ENCODE measurements at regions not wholly inside any gene's neighbourhood (a gene's known extent, or its start where the extent isn't known, plus 50 kb on each side); places are given as distances from the start of the nearest gene placed in this dataset.

DNA sequence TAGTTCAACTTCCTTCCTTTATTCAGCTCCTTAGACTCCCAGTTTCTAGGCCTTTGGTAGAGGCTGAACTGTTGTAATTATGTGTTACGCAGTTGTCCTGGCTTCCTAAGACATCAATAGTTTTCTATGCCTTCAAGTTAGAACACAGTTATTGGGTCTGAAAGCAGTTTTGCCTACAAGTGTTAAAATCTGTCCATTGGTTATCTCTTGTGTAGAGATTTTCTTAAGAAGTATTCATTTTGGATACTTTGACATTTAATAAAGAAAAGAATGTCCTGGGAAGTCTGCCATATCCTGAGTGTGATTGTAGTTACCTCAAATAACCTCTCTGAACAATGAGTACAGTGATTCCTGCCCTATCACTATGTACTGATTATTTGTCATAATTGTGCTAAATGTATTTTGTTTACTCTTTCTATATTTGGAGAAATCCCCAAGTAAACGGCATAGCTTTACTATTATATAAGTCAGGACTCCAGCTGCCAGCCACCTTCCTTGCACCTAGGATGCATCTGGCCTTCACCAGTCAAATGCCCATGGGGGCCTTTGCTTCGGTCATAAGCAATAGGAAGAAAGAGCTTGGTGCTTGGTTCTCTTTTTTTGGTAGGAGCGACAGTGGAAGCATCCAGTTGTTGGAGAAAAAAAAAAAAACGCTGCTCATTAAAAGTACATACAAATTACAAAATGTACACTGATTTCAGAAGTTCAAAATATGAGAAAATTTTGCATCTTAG, 449.5 kb upstream of the PKDCC start:
- no peak for DNase-seq (ENCODE audit: low read depth)

DNA sequence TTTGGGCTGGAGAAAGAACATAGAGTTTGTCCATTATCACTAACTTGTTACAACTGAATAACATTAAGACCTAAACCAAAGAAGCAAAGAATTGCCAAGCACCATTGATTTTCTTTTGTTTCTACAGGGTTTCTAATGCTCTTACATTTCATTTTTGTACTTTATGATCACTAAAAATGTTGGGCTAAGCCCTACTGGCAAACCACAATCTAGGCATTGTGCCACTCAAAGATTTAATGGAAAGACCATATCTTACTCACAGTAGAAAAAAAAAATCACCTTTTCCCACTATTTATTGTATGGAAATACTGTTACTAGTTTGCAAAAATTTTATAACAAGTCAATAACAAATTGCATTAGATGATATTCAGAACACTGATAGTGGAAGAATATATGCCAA, 447.4 kb upstream of the PKDCC start:
- no peak for DNase-seq (ENCODE audit: low read depth)

DNA sequence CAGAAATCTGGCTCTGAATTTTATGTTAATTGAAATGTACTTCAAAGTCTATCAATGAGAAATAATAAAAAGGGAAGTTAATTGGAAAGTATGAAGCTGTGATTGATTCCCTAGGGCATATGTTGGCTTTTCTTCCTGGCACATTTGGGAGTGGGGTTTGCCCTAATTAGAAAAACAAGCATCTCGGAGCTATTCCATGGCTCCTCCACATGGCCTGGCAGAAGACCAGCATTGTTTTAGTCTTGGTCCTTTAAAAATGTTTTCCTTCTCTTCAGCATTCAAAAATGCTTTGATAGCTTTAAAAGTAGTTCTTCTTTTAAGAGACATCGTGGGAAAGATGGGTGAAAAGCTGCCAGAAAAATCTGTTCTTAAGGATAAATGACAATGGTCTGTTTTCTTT, 445.5 kb upstream of the PKDCC start:
- DNase-seq (ENCODE audit: low read depth): no peak

DNA sequence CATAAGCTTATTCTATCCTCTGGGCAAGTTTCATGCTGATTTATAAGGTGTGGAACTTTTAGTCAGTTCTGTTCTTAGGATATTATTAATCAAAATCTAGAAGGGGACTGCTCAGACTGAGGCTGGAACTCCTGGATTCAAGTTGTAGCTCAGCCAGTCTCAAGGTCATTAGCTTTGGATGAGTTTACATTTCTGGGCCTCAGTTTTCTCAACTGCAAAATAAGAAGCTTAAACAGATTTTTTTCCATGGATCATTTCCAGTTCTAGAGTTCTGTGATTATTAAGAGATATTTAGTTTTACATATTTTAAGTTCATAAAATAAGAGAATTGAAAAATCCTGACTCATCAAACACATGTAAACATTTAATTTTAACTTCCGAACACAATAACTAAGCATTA, 442.5 kb upstream of the PKDCC start:
- DNase-seq (ENCODE audit: low read depth): no peak

DNA sequence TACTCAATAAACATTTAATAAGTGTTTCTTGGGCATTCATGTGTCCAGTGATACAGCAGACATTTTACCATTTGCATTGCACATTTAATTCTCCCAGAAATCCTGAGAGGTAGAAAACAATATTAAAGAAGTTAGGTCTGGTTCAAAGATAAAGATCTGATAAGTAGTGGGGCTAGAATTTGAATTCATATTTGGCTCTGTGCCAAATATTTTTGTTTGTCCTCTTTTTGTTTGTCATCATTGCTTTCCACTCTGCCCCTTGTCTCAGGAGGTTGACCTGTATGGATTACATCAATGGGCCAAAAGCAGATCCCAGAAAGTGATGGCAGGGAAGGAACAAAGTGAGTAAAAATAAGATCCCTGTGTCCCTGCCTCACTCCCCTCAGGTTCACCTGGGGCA, 441.9 kb upstream of the PKDCC start:
- no peak for DNase-seq (ENCODE audit: low read depth)

DNA sequence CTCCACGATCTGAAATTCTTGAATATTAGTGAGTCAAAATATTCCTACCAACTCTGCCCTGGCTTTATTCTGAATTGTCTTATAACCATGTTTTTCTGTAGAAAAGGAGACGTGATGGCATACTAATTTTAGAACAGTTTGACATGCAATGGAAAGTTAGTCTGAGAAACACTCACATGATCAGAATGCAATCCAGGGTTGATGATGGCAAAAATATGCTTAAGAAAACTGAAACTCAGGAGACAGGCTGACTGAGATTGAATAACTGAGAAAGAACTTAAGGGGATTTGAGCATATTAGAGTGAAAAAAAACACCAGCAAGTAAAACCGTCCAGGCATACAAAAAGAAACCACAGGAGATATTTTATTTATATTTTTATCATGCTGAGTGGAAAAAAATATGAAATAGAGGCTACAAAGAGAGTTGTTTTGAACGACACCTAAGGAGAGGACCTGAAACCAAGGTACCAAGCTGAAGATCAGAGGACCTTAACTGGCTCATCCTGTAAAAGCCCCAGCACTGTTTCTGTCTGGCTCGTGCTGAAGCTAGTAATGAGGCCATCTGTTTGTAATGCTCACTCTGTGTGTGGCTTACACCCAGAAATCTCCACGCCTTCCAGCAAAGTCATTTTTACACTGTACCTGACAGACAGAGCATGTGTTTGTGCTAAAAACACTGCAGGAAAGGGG, 437.2 kb upstream of the PKDCC start:
- no peak for DNase-seq (ENCODE audit: low read depth)

DNA sequence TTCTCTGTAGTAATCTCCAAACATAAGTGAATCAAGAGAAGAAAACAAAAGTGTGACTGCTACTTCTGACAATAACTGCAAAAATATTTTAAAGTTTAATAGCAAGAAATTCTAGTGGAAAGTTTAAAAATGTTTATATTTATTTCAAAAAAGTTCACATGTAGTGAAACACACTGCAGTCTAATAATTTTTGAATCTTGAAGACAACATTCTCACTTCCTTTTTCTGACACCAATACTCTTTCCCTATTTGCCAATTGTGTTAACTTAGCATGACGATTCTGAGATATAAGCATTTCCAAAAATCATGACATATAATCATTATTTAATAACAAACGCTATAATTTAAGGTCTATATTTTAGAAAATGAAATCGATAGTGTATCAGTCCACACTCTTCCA, 429.1 kb upstream of the PKDCC start:
- DNase-seq (ENCODE audit: low read depth): no peak

DNA sequence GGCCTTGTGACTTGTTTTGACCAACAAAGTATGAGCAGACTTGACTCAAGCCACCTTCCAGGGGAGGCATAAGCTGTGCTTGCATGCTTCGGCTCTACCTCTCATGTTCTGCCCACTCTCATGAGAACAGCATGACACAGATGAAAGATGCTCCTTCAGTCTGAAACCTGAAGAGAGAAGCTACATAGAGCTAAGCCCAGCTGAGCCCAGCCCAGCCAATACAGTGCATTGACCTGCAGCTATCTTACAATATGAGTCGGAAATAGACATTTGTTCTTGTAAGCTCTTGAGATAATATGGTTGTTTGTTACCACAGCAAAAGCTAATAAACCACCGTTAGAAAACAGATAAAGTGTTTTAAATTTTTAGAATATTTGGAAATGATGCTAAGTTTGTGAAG, 426.7 kb upstream of the PKDCC start:
- no peak for DNase-seq (ENCODE audit: low read depth)

DNA sequence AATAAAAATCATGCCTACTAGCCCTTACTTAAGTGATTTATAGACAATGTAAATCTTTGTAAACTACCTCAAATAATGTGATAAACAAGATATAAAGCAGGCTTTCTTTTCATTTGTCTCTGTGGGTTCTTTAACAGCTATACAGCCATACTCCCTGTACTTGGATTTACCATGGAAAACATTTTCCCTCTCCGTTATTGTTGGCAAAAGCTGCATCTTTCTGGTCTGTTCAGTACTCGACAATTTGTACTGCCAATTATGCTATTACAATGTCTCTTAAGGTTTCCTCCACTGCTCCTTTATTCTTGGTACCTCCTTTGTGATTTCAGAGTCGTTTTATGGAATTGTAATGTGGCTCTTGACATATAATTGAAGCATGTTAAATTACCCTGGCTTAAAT, 426.3 kb upstream of the PKDCC start:
- DNase-seq (ENCODE audit: low read depth): no peak

DNA sequence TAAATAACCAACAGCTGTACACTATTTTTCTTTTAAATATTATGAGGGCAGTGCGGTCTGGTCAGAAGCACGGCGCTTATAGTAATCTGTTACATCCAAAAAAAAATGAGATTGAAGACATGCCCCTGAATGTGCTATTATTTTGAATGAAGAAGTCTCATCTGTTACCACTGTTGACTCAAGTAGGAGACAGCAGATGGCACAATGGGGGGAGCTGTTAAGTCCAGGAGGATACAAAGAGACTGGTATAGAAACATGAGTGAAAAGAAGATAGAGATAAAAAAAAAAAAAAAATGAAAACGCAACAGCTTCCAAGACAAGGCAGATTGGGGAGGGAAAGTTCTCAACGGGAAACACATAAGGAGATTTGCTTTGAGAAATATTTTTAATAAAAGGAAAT, 425.5 kb upstream of the PKDCC start:
- no peak for DNase-seq (ENCODE audit: low read depth)

DNA sequence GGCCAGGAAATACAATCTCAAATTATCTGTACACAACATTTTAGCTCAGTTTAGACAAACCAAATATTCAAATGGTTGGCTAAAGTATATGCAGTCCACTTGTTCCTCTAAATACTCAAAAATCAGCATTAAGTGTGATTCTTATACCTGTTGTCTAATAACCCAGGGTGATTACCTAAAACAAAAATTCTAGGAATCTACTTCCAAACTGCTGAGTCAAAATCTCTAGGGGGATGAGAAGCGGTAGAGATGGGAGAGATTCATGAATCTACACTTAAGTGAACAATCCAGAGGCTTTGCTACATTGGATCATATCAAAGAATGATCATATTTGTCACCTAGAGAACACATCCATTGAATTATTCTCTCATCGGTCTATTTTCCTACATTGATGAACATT, 420.9 kb upstream of the PKDCC start:
- no peak for DNase-seq (ENCODE audit: low read depth)

DNA sequence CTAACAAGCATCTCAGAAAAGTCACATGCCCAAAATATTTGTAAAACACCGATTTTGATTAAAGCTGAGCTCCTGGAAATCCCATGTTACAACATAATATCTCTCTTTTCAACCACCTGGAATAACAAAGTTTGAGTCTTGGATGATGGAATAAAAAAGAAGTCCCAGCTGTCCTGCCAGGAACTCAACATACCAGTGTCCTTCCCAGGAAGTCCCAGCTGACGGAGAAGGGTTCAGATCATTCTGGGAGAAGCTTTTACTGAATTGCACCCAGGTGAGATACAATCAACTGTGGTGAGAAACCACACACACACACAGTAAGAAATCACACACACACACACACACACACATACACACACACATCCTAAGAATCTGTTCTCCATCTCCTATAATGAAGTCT, 413.1 kb upstream of the PKDCC start:
- no peak for DNase-seq (ENCODE audit: low read depth)

DNA sequence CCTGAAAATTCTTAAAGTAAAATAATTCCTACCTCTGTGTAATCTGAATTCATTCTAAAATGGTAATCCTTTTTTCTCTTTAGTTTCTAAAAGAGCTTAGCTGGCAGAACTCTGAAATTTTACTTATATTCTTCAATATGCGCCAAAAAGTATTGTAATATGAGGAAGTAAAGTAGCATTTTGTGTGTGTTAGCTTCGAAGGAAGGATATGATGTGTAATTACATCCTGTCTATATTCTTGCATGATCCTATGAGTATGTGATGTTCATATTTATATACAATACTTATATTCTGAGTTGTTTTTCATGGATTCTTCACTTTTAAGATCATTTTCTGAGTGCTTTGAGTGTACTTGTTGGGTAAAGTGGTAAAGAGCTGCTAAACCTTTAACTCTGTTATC, 402.9 kb upstream of the PKDCC start:
- DNase-seq (ENCODE audit: low read depth): no peak

DNA sequence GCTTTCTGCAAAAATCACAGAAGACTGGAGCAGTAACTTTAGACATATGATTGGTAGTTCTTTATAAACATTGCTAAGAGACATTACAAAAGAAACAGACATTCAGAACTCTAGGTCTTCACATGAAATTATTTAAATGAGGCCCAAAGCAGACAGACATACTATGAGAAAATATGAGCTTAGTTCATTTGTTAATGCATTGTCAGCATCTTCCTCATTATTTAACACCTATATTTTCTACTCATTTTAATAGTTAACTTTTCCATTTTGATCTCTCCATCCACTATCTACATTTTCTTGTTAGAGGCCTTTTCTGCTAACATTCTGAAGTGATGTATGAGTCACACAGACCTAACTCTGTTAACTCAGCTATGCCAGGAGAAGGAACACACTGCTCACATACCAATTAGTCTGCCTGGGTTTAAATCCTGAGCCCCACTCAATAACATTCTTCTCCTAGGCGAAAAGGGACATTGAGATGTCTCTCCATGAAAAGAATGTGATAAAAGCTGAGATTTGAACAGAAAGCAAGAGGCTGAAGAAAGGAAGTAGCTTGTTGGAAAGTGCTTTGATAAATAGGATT, 400.3 kb upstream of the PKDCC start:
- no peak for DNase-seq (ENCODE audit: low read depth)

DNA sequence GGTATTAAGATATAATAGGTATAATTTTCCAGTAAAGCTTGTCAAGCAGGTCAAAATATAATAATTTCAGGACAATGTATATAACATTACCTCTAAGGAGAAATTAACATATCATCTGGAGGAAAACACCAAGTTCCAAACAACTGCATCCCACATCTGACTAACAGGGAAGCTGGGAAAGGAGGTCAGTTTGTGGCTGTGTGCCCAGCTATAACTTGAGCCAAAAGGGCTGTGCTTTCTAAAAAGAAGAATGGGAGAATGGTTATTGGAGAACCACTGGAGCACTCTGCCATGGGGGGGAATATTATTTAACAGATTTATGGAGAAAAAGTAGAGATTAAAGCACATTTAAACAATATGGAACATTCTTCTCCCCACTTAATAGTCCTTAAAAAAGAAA, 390.6 kb upstream of the PKDCC start:
- no peak for DNase-seq (ENCODE audit: low read depth)

DNA sequence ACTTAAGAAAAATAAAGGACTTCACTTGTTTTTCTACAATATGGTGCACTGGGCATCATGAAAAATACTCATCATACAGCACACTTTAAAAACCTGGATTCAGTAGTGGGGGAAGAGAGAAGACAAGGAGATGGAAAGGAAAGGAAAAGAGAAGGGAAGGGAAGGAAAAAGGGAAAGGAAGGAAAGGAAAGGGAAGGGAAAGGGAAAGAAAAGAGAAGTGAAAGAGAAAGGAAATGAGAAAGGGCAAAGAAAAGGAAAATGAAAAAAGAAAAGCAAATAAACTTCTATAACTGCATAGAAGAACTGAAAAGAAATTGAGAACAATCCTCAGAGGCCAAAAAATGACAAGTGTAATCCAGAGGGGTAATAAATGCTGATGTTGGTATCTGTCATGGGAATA, 388.1 kb upstream of the PKDCC start:
- DNase-seq (ENCODE audit: low read depth): no peak

DNA sequence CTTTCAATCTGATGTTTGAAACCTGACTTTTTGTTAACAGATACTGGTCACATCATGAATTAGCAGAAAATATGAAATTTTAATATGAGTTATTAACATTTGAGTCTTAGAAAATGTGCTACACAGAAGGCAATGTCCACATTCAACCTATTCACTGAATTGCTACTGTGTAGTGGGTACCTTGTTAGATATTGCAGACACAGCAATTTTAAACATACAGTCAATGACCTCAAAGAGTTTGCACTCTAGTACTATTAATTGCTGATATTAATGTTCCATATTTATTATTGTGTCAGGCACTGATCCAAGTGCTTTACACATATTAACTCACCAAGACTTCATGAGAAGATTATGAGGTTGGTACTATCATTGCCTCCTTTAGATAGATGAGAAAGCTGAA, 385.4 kb upstream of the PKDCC start:
- DNase-seq (ENCODE audit: low read depth): no peak

DNA sequence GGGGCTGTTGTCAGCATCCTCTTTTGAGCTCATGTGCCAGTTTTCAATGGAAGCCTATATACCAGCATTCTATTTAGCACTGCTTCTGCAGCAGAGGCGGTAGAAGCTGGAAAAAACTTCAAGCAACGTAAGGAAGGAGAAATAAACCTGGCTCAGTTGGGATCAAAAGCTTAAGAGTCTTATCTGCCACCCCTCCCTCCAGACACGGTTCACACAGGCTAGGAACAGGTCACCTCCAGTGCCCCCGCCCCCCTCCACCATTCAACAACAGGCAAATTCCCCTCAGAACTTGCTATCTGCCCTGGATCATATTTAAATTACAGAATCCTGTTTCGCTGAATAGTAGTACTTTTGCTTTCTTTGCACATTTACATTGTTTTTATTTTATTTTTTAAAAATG, 384.8 kb upstream of the PKDCC start:
- DNase-seq (ENCODE audit: low read depth): no peak

DNA sequence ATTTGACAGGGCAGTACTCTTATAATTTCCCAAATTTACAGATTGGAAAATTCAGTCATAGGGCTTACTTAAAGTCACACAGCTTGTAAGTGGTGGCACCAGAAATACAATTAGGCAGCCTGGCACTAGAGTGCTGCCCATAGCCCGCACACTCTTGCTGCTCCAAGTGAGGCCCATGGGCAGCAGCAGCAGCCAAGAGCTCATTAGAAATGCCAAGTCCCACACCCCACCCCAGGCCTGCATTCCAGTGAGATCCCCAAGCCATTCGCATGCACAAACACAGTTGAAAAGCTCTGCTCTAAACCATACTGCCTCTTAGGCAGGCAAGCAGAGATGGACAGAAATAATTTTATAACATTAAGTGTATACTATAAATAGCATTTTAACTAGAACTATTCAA, 379.3 kb upstream of the PKDCC start:
- no peak for DNase-seq (ENCODE audit: low read depth)

DNA sequence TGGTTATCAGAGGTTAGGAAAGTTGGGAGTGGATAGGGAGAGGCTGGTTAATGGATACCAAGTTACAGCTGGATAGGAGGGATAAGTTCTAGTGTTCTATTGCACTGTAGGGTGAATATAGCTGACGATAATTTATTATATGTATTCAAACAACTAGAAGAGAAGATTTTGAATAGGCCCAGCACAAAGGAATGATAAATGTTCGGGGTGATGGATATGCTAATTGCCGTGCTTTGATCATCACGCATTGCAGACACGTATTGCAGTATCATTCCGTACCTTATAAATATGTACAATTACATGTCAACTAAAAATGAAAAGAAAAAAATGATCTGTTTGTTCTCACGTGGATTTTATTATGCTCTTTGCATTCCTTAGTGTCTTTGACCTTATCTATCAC, 369.2 kb upstream of the PKDCC start:
- no peak for DNase-seq (ENCODE audit: low read depth)

DNA sequence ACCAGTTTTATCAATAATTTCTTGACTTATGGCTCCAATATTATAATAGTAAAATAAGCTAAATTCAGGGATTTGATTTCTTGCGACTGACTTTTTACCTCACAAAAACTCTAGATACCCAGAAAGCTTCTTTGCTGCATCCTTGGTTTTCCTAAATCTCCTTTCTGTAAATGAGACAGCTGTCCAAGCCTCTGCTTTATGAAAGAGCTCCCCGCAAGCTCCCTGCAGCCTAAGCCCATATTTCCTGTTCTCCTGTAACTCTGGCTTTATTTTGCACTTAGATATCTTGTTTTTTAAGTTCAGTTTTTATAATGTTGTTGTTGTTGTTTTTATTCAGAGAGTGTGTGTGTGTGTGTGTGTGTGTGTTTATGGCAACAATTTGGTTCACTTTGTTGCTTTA, 361.7 kb upstream of the PKDCC start:
- no peak for DNase-seq (ENCODE audit: low read depth)

DNA sequence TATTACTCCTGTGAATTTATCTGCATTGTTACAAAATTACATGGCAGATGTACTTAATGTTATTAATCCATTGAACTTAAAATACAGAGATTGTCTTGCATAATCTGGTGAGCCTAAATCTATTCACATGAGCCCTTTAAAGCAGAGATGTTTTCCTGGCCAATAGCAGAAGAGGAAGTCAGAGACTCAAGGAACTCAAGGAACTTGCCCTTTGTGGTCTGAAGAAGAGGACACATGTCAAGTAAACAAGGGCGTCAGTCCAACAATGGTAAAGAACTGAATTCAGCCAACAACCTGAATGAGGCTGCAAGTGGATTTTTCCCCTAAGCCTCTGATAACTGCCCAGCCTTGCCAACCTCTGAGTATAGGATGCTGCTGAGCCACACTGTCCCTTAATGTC, 356.3 kb upstream of the PKDCC start:
- DNase-seq (ENCODE audit: low read depth): no peak

DNA sequence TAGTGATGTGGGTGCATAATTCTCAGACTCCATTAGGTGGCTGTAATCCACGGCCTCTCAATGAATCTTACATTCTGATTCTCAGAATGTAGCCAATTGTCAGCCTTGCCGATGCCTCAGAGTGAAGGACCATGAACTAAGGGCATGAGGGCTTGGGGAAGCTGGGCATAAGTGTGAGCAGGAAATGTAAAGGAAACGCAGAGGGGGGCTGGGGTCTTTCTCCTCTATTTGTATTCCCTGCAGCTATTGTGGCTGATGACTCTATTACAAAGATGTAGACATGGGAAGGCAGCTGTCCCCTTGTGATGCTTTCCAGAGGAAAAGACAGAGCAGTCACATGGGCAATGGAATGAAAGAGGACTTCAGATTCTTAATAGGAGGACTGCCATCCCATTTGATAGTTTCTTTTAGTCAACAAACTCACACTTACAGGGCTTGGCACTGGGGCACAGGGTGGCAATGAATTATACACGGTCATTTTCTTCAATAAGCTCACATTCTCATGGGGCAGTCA, 353.2 kb upstream of the PKDCC start:
- no peak for DNase-seq (ENCODE audit: low read depth)
